ENCODE measurements at regions not wholly inside any gene's neighbourhood (a gene's known extent, or its start where the extent isn't known, plus 50 kb on each side); places are given as distances from the start of the nearest gene placed in this dataset.

GRCh38 chr3:25027650-25028049 is 400.4 kb upstream of the RARB start:
- TF ChIP-seq YY1 (tag by site-specific recombination; IDR thresholded peaks at IDR 0.05) = no peak
- no peak for TF ChIP-seq ZNF776 (tag by site-specific recombination; IDR thresholded peaks at IDR 0.05; ENCODE audit: borderline replicate concordance)
- no peak for TF ChIP-seq REST (tag by site-specific recombination; IDR thresholded peaks at IDR 0.05)
- TF ChIP-seq CTCF (tag by site-specific recombination; IDR thresholded peaks at IDR 0.05) = no peak
- TF ChIP-seq ZSCAN4 (tag by site-specific recombination; IDR thresholded peaks at IDR 0.05) = no peak
- TF ChIP-seq ZNF777 (tag by site-specific recombination; IDR thresholded peaks at IDR 0.05; ENCODE audit: borderline replicate concordance) = no peak

Measured in HEK293 (cell line).